ENCODE measurements at regions not wholly inside any gene's neighbourhood (a gene's known extent, or its start where the extent isn't known, plus 50 kb on each side); places are given as distances from the start of the nearest gene placed in this dataset.

GRCh38 chr5:110916381-110917049 is 155.0 kb upstream of the TSLP start:
- Mint-ChIP-seq H3K36me3 (no peaks in the 10 kb centered on the region), H3K27me3 (peaks cover 4% of the 10 kb centered on the region), H3K4me1 (no peaks in the 10 kb centered on the region), H3K9me3 (no peaks in the 10 kb centered on the region), H3K4me3 (no peak overlapping the region), H3K27ac (no peak overlapping the region)
- no peak for ATAC-seq (ENCODE audit: low read depth)
- POLR2A ChIA-PET, result no interaction called here
- no peak for DNase-seq

- POLR2A ChIA-PET, result no interaction called here
- no peaks in the 10 kb centered on the region for H3K9me3 Mint-ChIP-seq
- no peak overlapping the region for H3K4me3 Mint-ChIP-seq
- peaks cover 4% of the 10 kb centered on the region for H3K27me3 Mint-ChIP-seq
- ATAC-seq (ENCODE audit: low read depth) (no peak), DNase-seq (no peak)
- no peaks in the 10 kb centered on the region for H3K36me3 Mint-ChIP-seq
- H3K4me1 Mint-ChIP-seq, result no peaks in the 10 kb centered on the region
- H3K27ac Mint-ChIP-seq, result no peak overlapping the region
Observed at GRCh38 chr5:110917161-110917875, 154.2 kb upstream of the TSLP start.

GRCh38 chr5:110918683-110919082 is 152.8 kb upstream of the TSLP start:
- H3K27ac Mint-ChIP-seq, result no peak overlapping the region
- no peaks in the 10 kb centered on the region for H3K4me1 Mint-ChIP-seq
- ATAC-seq (ENCODE audit: low read depth), result no peak
- no peak overlapping the region for H3K4me3 Mint-ChIP-seq
- H3K36me3 Mint-ChIP-seq, result no peaks in the 10 kb centered on the region
- POLR2A ChIA-PET, result no interaction called here
- no peak for DNase-seq
- H3K27me3 Mint-ChIP-seq, result peaks cover 7% of the 10 kb centered on the region
- H3K9me3 Mint-ChIP-seq, result no peaks in the 10 kb centered on the region

GRCh38 chr5:110923971-110924370 is 147.5 kb upstream of the TSLP start:
- DNase-seq (no peak), ATAC-seq (ENCODE audit: low read depth) (no peak)
- Mint-ChIP-seq H3K27me3 (peaks cover 9% of the 10 kb centered on the region), H3K27ac (no peak overlapping the region), H3K36me3 (no peaks in the 10 kb centered on the region), H3K4me3 (no peak overlapping the region), H3K9me3 (no peaks in the 10 kb centered on the region), H3K4me1 (no peaks in the 10 kb centered on the region)
- POLR2A ChIA-PET, result no interaction called here

- ATAC-seq (ENCODE audit: low read depth), result no peak
- POLR2A ChIA-PET, result no interaction called here
- no peak overlapping the region for H3K4me3 Mint-ChIP-seq
Observed at GRCh38 chr5:110925398-110925797, 146.1 kb upstream of the TSLP start.

GRCh38 chr5:110925916-110926315 is 145.6 kb upstream of the TSLP start:
- ATAC-seq (ENCODE audit: low read depth) (no peak), DNase-seq (no peak)
- no peaks in the 10 kb centered on the region for H3K4me1 Mint-ChIP-seq
- no peaks in the 10 kb centered on the region for H3K9me3 Mint-ChIP-seq
- POLR2A ChIA-PET, result no interaction called here
- no peak overlapping the region for H3K4me3 Mint-ChIP-seq
- H3K27me3 Mint-ChIP-seq, result peaks cover 9% of the 10 kb centered on the region
- H3K36me3 Mint-ChIP-seq, result no peaks in the 10 kb centered on the region
- no peak overlapping the region for H3K27ac Mint-ChIP-seq

More at GRCh38 chr5:110925398-110925797, 146.1 kb upstream of the TSLP start:
- DNase-seq, result no peak
- H3K27me3 Mint-ChIP-seq, result peaks cover 9% of the 10 kb centered on the region
- H3K36me3 Mint-ChIP-seq, result no peaks in the 10 kb centered on the region
- no peak overlapping the region for H3K27ac Mint-ChIP-seq
- no peaks in the 10 kb centered on the region for H3K4me1 Mint-ChIP-seq
- H3K9me3 Mint-ChIP-seq, result no peaks in the 10 kb centered on the region

- no peak overlapping the region for H3K27ac Mint-ChIP-seq
- peaks cover 12% of the 10 kb centered on the region for H3K27me3 Mint-ChIP-seq
- H3K9me3 Mint-ChIP-seq, result no peaks in the 10 kb centered on the region
- no peak overlapping the region for H3K4me3 Mint-ChIP-seq
- H3K4me1 Mint-ChIP-seq, result no peaks in the 10 kb centered on the region
- POLR2A ChIA-PET, result no interaction called here
- H3K36me3 Mint-ChIP-seq, result no peaks in the 10 kb centered on the region
- ATAC-seq (ENCODE audit: low read depth), result no peak
- no peak for DNase-seq
Observed at GRCh38 chr5:110932755-110933488, 138.6 kb upstream of the TSLP start.

- no peak for ATAC-seq (ENCODE audit: low read depth)
- H3K27me3 Mint-ChIP-seq, result peaks cover 2% of the 10 kb centered on the region
- no peaks in the 10 kb centered on the region for H3K9me3 Mint-ChIP-seq
- no peak for DNase-seq
- H3K36me3 Mint-ChIP-seq, result no peaks in the 10 kb centered on the region
- POLR2A ChIA-PET, result no interaction called here
- no peaks in the 10 kb centered on the region for H3K4me1 Mint-ChIP-seq
- no peak overlapping the region for H3K4me3 Mint-ChIP-seq
- H3K27ac Mint-ChIP-seq, result no peak overlapping the region
Observed at GRCh38 chr5:110940136-110940535, 131.4 kb upstream of the TSLP start.

GRCh38 chr5:110945874-110946436 is 125.6 kb upstream of the TSLP start:
- Mint-ChIP-seq H3K36me3 (no peaks in the 10 kb centered on the region), H3K27ac (no peak overlapping the region), H3K4me3 (no peak overlapping the region), H3K27me3 (peaks cover 5% of the 10 kb centered on the region), H3K4me1 (no peaks in the 10 kb centered on the region), H3K9me3 (peaks cover 2% of the 10 kb centered on the region)
- ATAC-seq (ENCODE audit: low read depth), result no peak
- no peak for DNase-seq
- POLR2A ChIA-PET, result no interaction called here

- ATAC-seq (ENCODE audit: low read depth), result no peak
- H3K4me3 Mint-ChIP-seq, result no peak overlapping the region
- no peak for DNase-seq
- H3K9me3 Mint-ChIP-seq, result peaks cover 4% of the 10 kb centered on the region
- no peaks in the 10 kb centered on the region for H3K36me3 Mint-ChIP-seq
- H3K4me1 Mint-ChIP-seq, result no peaks in the 10 kb centered on the region
- POLR2A ChIA-PET, result no interaction called here
- H3K27ac Mint-ChIP-seq, result no peak overlapping the region
- no peaks in the 10 kb centered on the region for H3K27me3 Mint-ChIP-seq
Observed at GRCh38 chr5:110951373-110951791, 120.1 kb upstream of the TSLP start.

GRCh38 chr5:110956280-110956912 is 115.1 kb upstream of the TSLP start:
- DNase-seq, result no peak

GRCh38 chr5:110956913-110957813 is 114.3 kb upstream of the TSLP start:
- H3K4me1 Mint-ChIP-seq, result no peaks in the 10 kb centered on the region
- H3K36me3 Mint-ChIP-seq, result no peaks in the 10 kb centered on the region
- H3K9me3 Mint-ChIP-seq, result peaks cover 4% of the 10 kb centered on the region
- H3K27me3 Mint-ChIP-seq, result no peaks in the 10 kb centered on the region
- POLR2A ChIA-PET, result no interaction called here
- H3K4me3 Mint-ChIP-seq, result no peak overlapping the region
- H3K27ac Mint-ChIP-seq, result no peak overlapping the region
- no peak for DNase-seq
- ATAC-seq (ENCODE audit: low read depth), result no peak

More at GRCh38 chr5:110956280-110956912, 115.1 kb upstream of the TSLP start:
- H3K4me3 Mint-ChIP-seq, result no peak overlapping the region
- no peak for ATAC-seq (ENCODE audit: low read depth)
- POLR2A ChIA-PET, result no interaction called here
- H3K36me3 Mint-ChIP-seq, result no peaks in the 10 kb centered on the region
- no peaks in the 10 kb centered on the region for H3K4me1 Mint-ChIP-seq
- H3K9me3 Mint-ChIP-seq, result peaks cover 4% of the 10 kb centered on the region
- H3K27ac Mint-ChIP-seq, result no peak overlapping the region
- H3K27me3 Mint-ChIP-seq, result no peaks in the 10 kb centered on the region
